B cell (primary cell): ENCODE measurements at regions not wholly inside any gene's neighbourhood (a gene's known extent, or its start where the extent isn't known, plus 50 kb on each side); places are given as distances from the start of the nearest gene placed in this dataset.

ENCODE experiments used
- CTCF ChIP-seq: fragments of 200-600 bp; IDR thresholded peaks from one replicate; pipeline ENCODE4 v1.8.0; 2022; ENCODE audit warnings: antibody characterized with exemption, mild to moderate bottlenecking
- EZH2 ChIP-seq: IDR thresholded peaks from 2 replicates; pipeline ENCODE4 v1.6.1; 2012; ENCODE audit warnings: borderline replicate concordance, low read depth, mild to moderate bottlenecking, moderate library complexity, low read length; ENCODE audit not compliant: insufficient read depth, poor library complexity, severe bottlenecking

GRCh38 chr4:43855283-43855682 lies 593.3 kb downstream of the KCTD8 start:
- TF ChIP-seq CTCF (no peak), EZH2 (no peak)
